Osteoblast (primary cell): ENCODE measurements at regions not wholly inside any gene's neighbourhood (a gene's known extent, or its start where the extent isn't known, plus 50 kb on each side); places are given as distances from the start of the nearest gene placed in this dataset.

Source experiments
- DNase-seq: peaks from one replicate; pipeline ENCODE4 v3.0.0; 2011; ENCODE audit warnings: low spot score, mixed read lengths; ENCODE audit not compliant: insufficient read length; ENCODE audit errors: missing footprints
- H2AFZ ChIP-seq: 2 replicates; pipeline ENCODE4 v1.6.0; 2011; ENCODE audit warnings: mild to moderate bottlenecking, low read length
- H3K27ac ChIP-seq: 2 replicates; pipeline ENCODE4 v1.5.1; 2011; ENCODE audit warnings: mild to moderate bottlenecking, low read depth, low read length, moderate library complexity
- H3K27me3 ChIP-seq: 2 replicates; pipeline ENCODE4 v1.6.0; 2012; ENCODE audit warnings: mild to moderate bottlenecking, control low read depth, inconsistent platforms, low read length, moderate library complexity; ENCODE audit not compliant: insufficient read depth
- H3K36me3 ChIP-seq: 2 replicates; pipeline ENCODE4 v1.5.1; 2011; ENCODE audit warnings: mild to moderate bottlenecking, low read length, control low read depth, moderate library complexity; ENCODE audit not compliant: insufficient read depth
- H3K4me1 ChIP-seq: 2 replicates; pipeline ENCODE4 v1.5.1; 2011; ENCODE audit warnings: mild to moderate bottlenecking, low read length, control low read depth, moderate library complexity; ENCODE audit not compliant: insufficient read depth
- H3K4me2 ChIP-seq: 2 replicates; pipeline ENCODE4 v1.6.0; 2011; ENCODE audit warnings: mild to moderate bottlenecking, low read length; ENCODE audit not compliant: insufficient read depth
- H3K4me3 ChIP-seq: fragments of 200-600 bp; sonication (generic); 3 replicates; pipeline ENCODE4 v1.5.1; 2012; ENCODE audit warnings: mild to moderate bottlenecking, low read length, inconsistent platforms; ENCODE audit not compliant: insufficient read depth
- H3K79me2 ChIP-seq: 2 replicates; pipeline ENCODE4 v1.6.0; 2012; ENCODE audit warnings: mild to moderate bottlenecking, low read length, control low read depth, inconsistent platforms; ENCODE audit not compliant: insufficient read depth
- H3K9me3 ChIP-seq: 2 replicates; pipeline ENCODE4 v1.5.1; 2011; ENCODE audit warnings: low read depth, low read length, control low read depth
- H4K20me1 ChIP-seq: 2 replicates; pipeline ENCODE4 v1.6.0; 2012; ENCODE audit warnings: mild to moderate bottlenecking, low read length, control low read depth; ENCODE audit not compliant: insufficient read depth
- CTCF ChIP-seq: IDR thresholded peaks from 2 replicates; pipeline ENCODE4 v1.5.1; 2011; ENCODE audit warnings: mild to moderate bottlenecking, low read depth, low read length, moderate library complexity; ENCODE audit errors: extremely low read depth

GRCh38 chr3:25904206-25904605 is 114.3 kb downstream of the OXSM start:
- H3K4me3 ChIP-seq, result no peak overlapping the region
- H3K27ac ChIP-seq, result no peak overlapping the region
- DNase-seq, result no peak
- H3K79me2 ChIP-seq, result no peaks in the 10 kb centered on the region
- no peak overlapping the region for H2AFZ ChIP-seq
- no peaks in the 10 kb centered on the region for H3K27me3 ChIP-seq
- no peaks in the 10 kb centered on the region for H3K36me3 ChIP-seq
- no peaks in the 10 kb centered on the region for H3K9me3 ChIP-seq
- H3K4me2 ChIP-seq, result no peak overlapping the region
- TF ChIP-seq CTCF, result no peak
- no peaks in the 10 kb centered on the region for H4K20me1 ChIP-seq
- no peaks in the 10 kb centered on the region for H3K4me1 ChIP-seq

GRCh38 chr3:25906132-25906906 is 116.4 kb downstream of the OXSM start:
- Histone ChIP-seq H3K4me1 (no peaks in the 10 kb centered on the region), H4K20me1 (no peaks in the 10 kb centered on the region), H3K4me2 (no peak overlapping the region), H3K9me3 (no peaks in the 10 kb centered on the region), H3K4me3 (no peak overlapping the region), H3K27me3 (no peaks in the 10 kb centered on the region), H3K79me2 (no peaks in the 10 kb centered on the region), H3K27ac (no peak overlapping the region), H3K36me3 (no peaks in the 10 kb centered on the region), H2AFZ (no peak overlapping the region)
- TF ChIP-seq CTCF, result no peak
- no peak for DNase-seq

GRCh38 chr3:25907081-25907480 is 117.2 kb downstream of the OXSM start:
- H4K20me1 ChIP-seq, result no peaks in the 10 kb centered on the region
- no peak overlapping the region for H3K4me3 ChIP-seq
- H2AFZ ChIP-seq, result no peak overlapping the region
- no peak for DNase-seq
- H3K9me3 ChIP-seq, result no peaks in the 10 kb centered on the region
- no peak overlapping the region for H3K27ac ChIP-seq
- no peak for TF ChIP-seq CTCF
- no peaks in the 10 kb centered on the region for H3K4me1 ChIP-seq
- H3K36me3 ChIP-seq, result no peaks in the 10 kb centered on the region
- no peaks in the 10 kb centered on the region for H3K27me3 ChIP-seq
- no peaks in the 10 kb centered on the region for H3K79me2 ChIP-seq
- H3K4me2 ChIP-seq, result no peak overlapping the region

GRCh38 chr3:25910105-25910504 is 120.2 kb downstream of the OXSM start:
- Histone ChIP-seq H3K79me2 (no peaks in the 10 kb centered on the region), H3K4me3 (no peak overlapping the region), H4K20me1 (no peaks in the 10 kb centered on the region), H3K4me2 (no peak overlapping the region), H3K27me3 (no peaks in the 10 kb centered on the region), H3K4me1 (no peaks in the 10 kb centered on the region), H3K9me3 (no peaks in the 10 kb centered on the region), H3K36me3 (no peaks in the 10 kb centered on the region), H2AFZ (no peak overlapping the region), H3K27ac (no peak overlapping the region)
- no peak for TF ChIP-seq CTCF
- DNase-seq, result no peak
